Spinal cord (tissue), 9 donors: ENCODE measurements at regions not wholly inside any gene's neighbourhood (a gene's known extent, or its start where the extent isn't known, plus 50 kb on each side); places are given as distances from the start of the nearest gene placed in this dataset.

Source experiments
- DNase-seq, 6 donors: peaks; one replicate each; pipeline versions ENCODE4 v3.0.0 to v3.0.0-alpha.2; 2013 to 2015; ENCODE audit warnings: low spot score in 6 of 6, low read depth in 4 of 6
- H3K27ac ChIP-seq: one replicate; pipeline ENCODE4 v1.5.1; 2013; ENCODE audit warnings: low read depth, low read length, control low read depth
- H3K27me3 ChIP-seq: one replicate; pipeline ENCODE4 v1.6.1; 2013; ENCODE audit warnings: low read length; ENCODE audit not compliant: control insufficient read depth, insufficient read depth
- H3K36me3 ChIP-seq: one replicate; pipeline ENCODE4 v1.6.1; 2013; ENCODE audit warnings: low read length; ENCODE audit not compliant: control insufficient read depth, insufficient read depth
- H3K4me1 ChIP-seq: one replicate; pipeline ENCODE4 v1.6.1; 2013; ENCODE audit warnings: low read length; ENCODE audit not compliant: control insufficient read depth, insufficient read depth
- H3K4me3 ChIP-seq: one replicate; pipeline ENCODE4 v1.5.1; 2013; ENCODE audit warnings: low read depth, low read length, control low read depth
- H3K9me3 ChIP-seq: one replicate; pipeline ENCODE4 v1.6.1; 2013; ENCODE audit warnings: low read length; ENCODE audit not compliant: control insufficient read depth, insufficient read depth
- WGBS: methylation state at CpG from one replicate; pipeline ENCODE4 v1.1.5; 2013; ENCODE audit warnings: missing lambda C conversion rate; ENCODE audit not compliant: insufficient coverage; 5-methylcytosine and 5-hydroxymethylcytosine counted together
- donor health status: healthy.

- DNase-seq, result no peak
- Histone ChIP-seq H3K36me3 (no peaks in the 10 kb centered on the region), H3K27ac (no peak overlapping the region), H3K4me3 (no peak overlapping the region), H3K4me1 (peaks cover 10% of the 10 kb centered on the region), H3K27me3 (peaks cover 3% of the 10 kb centered on the region), H3K9me3 (no peaks in the 10 kb centered on the region)
- 95% methylated on average over 8 of the region's 9 CpGs for WGBS
Observed at GRCh38 chr5:2995667-2996066, 244.2 kb upstream of the IRX2 start.

- Histone ChIP-seq H3K4me3 (no peak overlapping the region), H3K27me3 (peaks cover 3% of the 10 kb centered on the region), H3K36me3 (no peaks in the 10 kb centered on the region), H3K4me1 (peaks cover 12% of the 10 kb centered on the region), H3K27ac (no peak overlapping the region), H3K9me3 (no peaks in the 10 kb centered on the region)
- no peak for DNase-seq
- WGBS, result 94% methylated on average over 4 of the region's 5 CpGs
Observed at GRCh38 chr5:2995035-2995434, 243.6 kb upstream of the IRX2 start.

GRCh38 chr5:2993771-2994170, 242.3 kb upstream of the IRX2 start:
- Histone ChIP-seq H3K9me3 (no peaks in the 10 kb centered on the region), H3K4me3 (no peak overlapping the region), H3K4me1 (peaks cover 17% of the 10 kb centered on the region), H3K27ac (no peak overlapping the region), H3K36me3 (no peaks in the 10 kb centered on the region), H3K27me3 (peaks cover 1% of the 10 kb centered on the region)
- no peak for DNase-seq
- WGBS, result 91% methylated on average over 5 of the region's 5 CpGs

- Histone ChIP-seq H3K9me3 (no peaks in the 10 kb centered on the region), H3K4me3 (no peak overlapping the region), H3K27ac (no peak overlapping the region), H3K27me3 (no peaks in the 10 kb centered on the region), H3K36me3 (no peaks in the 10 kb centered on the region), H3K4me1 (peaks cover 15% of the 10 kb centered on the region)
- WGBS, result 89% methylated on average over 9 of the region's 10 CpGs
- no peak for DNase-seq
Observed at GRCh38 chr5:2993301-2993700, 241.8 kb upstream of the IRX2 start.

- Histone ChIP-seq H3K4me1 (peaks cover 14% of the 10 kb centered on the region), H3K36me3 (no peaks in the 10 kb centered on the region), H3K27ac (no peak overlapping the region), H3K27me3 (no peaks in the 10 kb centered on the region), H3K9me3 (no peaks in the 10 kb centered on the region), H3K4me3 (no peak overlapping the region)
- no peak for DNase-seq
- WGBS, result 100% methylated on average over 2 of the region's 4 CpGs
Observed at GRCh38 chr5:2992806-2993205, 241.3 kb upstream of the IRX2 start.

- Histone ChIP-seq H3K27ac (no peak overlapping the region), H3K27me3 (no peaks in the 10 kb centered on the region), H3K36me3 (no peaks in the 10 kb centered on the region), H3K9me3 (no peaks in the 10 kb centered on the region), H3K4me1 (peaks cover 10% of the 10 kb centered on the region), H3K4me3 (no peak overlapping the region)
- peak in 1 of 6 donors; percentile 16 for DNase-seq
- 73% methylated on average over 10 of the region's 10 CpGs for WGBS
Observed at GRCh38 chr5:2991884-2992283, 240.4 kb upstream of the IRX2 start.

GRCh38 chr5:2989517-2989916, 238.0 kb upstream of the IRX2 start:
- H3K9me3 ChIP-seq, result no peaks in the 10 kb centered on the region
- 45% methylated on average over 5 of the region's 8 CpGs for WGBS
- peaks cover 7% of the 10 kb centered on the region for H3K4me1 ChIP-seq
- no peak for DNase-seq
- H3K27me3 ChIP-seq, result no peaks in the 10 kb centered on the region
- H3K4me3 ChIP-seq, result no peak overlapping the region
- H3K36me3 ChIP-seq, result no peaks in the 10 kb centered on the region
- no peak overlapping the region for H3K27ac ChIP-seq

GRCh38 chr5:2986301-2986700, 234.8 kb upstream of the IRX2 start:
- Histone ChIP-seq H3K27ac (no peak overlapping the region), H3K4me3 (no peak overlapping the region), H3K27me3 (no peaks in the 10 kb centered on the region), H3K4me1 (peaks cover 16% of the 10 kb centered on the region), H3K9me3 (no peaks in the 10 kb centered on the region), H3K36me3 (no peaks in the 10 kb centered on the region)
- WGBS, result 97% methylated on average over 5 of the region's 5 CpGs
- DNase-seq, result no peak

GRCh38 chr5:2985718-2986117, 234.2 kb upstream of the IRX2 start:
- WGBS, result 100% methylated on average over 2 of the region's 3 CpGs
- Histone ChIP-seq H3K36me3 (no peaks in the 10 kb centered on the region), H3K4me3 (no peak overlapping the region), H3K27me3 (no peaks in the 10 kb centered on the region), H3K27ac (no peak overlapping the region), H3K9me3 (no peaks in the 10 kb centered on the region), H3K4me1 (peaks cover 16% of the 10 kb centered on the region)
- no peak for DNase-seq

GRCh38 chr5:2983583-2984300, 232.3 kb upstream of the IRX2 start:
- Histone ChIP-seq H3K4me3 (no peak overlapping the region), H3K4me1 (peaks cover 9% of the 10 kb centered on the region), H3K27me3 (no peaks in the 10 kb centered on the region), H3K27ac (peak overlapping the region; percentile 43), H3K36me3 (no peaks in the 10 kb centered on the region), H3K9me3 (no peaks in the 10 kb centered on the region)
- 37% methylated on average over 9 of the region's 13 CpGs for WGBS
- DNase-seq, result peak; percentile 31 to 82 (median 49)
